Upper lobe of left lung (tissue), 4 donors: ENCODE measurements at regions not wholly inside any gene's neighbourhood (a gene's known extent, or its start where the extent isn't known, plus 50 kb on each side); places are given as distances from the start of the nearest gene placed in this dataset.

ENCODE experiments used
- CTCF ChIP-seq, 6 experiments: fragments of 450-650 bp in 4 of 6; fragments of 200-600 bp in 2 of 6; sonication (generic) in 2 of 6; IDR thresholded peaks; one replicate each; pipeline ENCODE4 v1.5.1; 2016 to 2019; ENCODE audit warnings: antibody characterized with exemption in 6 of 6
- EP300 ChIP-seq, 4 donors: sonication (generic); formaldehyde crosslinking; IDR thresholded peaks; one replicate each; pipeline ENCODE4 v1.5.1; 2017; ENCODE audit warnings: antibody characterized with exemption in 4 of 4, control low read depth in 2 of 4
- POLR2A ChIP-seq, 4 donors: fragments of 450-650 bp; IDR thresholded peaks; one replicate each; pipeline ENCODE4 v1.5.1; 2016 to 2017; ENCODE audit warnings: antibody characterized with exemption in 4 of 4, mild to moderate bottlenecking in 2 of 4
- POLR2AphosphoS5 ChIP-seq, 2 donors: sonication (generic); formaldehyde crosslinking; IDR thresholded peaks; one replicate each; pipeline ENCODE4 v1.5.1; 2017; ENCODE audit warnings: antibody characterized with exemption in 2 of 2

- TF ChIP-seq CTCF (IDR thresholded peaks at IDR 0.05) (no peak), POLR2A (IDR thresholded peaks at IDR 0.05) (no peak), POLR2AphosphoS5 (IDR thresholded peaks at IDR 0.05) (no peak), EP300 (IDR thresholded peaks at IDR 0.05) (no peak)
These were observed 351.8 kb upstream of the TMEFF2 start for GRCh38 chr2:192546565-192546964.
